Coronary artery (tissue), 2 donors: ENCODE measurements at regions not wholly inside any gene's neighbourhood (a gene's known extent, or its start where the extent isn't known, plus 50 kb on each side); places are given as distances from the start of the nearest gene placed in this dataset.

Experiments
- DNase-seq: peaks from one replicate; pipeline ENCODE4 v3.0.0-alpha.2; 2017; ENCODE audit warnings: low spot score
- H3K27ac ChIP-seq, 2 donors: fragments of 200-600 bp; sonication (generic); one replicate each; pipeline ENCODE4 v1.5.1; 2016 to 2019
- H3K4me3 ChIP-seq: fragments of 200-600 bp; sonication (generic); 2 replicates; pipeline ENCODE4 v1.5.1; 2016; ENCODE audit warnings: mild to moderate bottlenecking, moderate library complexity
- CTCF ChIP-seq: fragments of 200-600 bp; sonication (generic); IDR thresholded peaks from one replicate; pipeline ENCODE4 v1.5.1; 2019; ENCODE audit warnings: antibody characterized with exemption

- no peak for DNase-seq
- H3K4me3 ChIP-seq, result no peak overlapping the region
- TF ChIP-seq CTCF, result no peak
- no peak overlapping the region for H3K27ac ChIP-seq
Observed at GRCh38 chr6:11900662-11901598, 111.2 kb upstream of the HIVEP1 start.

- no peak for DNase-seq
- Histone ChIP-seq H3K27ac (no peak overlapping the region), H3K4me3 (no peak overlapping the region)
- no peak for TF ChIP-seq CTCF
Observed at GRCh38 chr6:11899645-11900044, 112.5 kb upstream of the HIVEP1 start.

GRCh38 chr6:11894212-11894611 lies 115.6 kb upstream of the ADTRP start:
- Histone ChIP-seq H3K4me3 (no peak overlapping the region), H3K27ac (no peak overlapping the region)
- no peak for TF ChIP-seq CTCF
- DNase-seq, result no peak

- no peak for DNase-seq
- Histone ChIP-seq H3K4me3 (no peak overlapping the region), H3K27ac (no peak overlapping the region)
- TF ChIP-seq CTCF, result no peak
Observed at GRCh38 chr6:11891547-11891946, 112.9 kb upstream of the ADTRP start.

GRCh38 chr6:11890849-11891248 lies 112.2 kb upstream of the ADTRP start:
- DNase-seq, result no peak
- TF ChIP-seq CTCF, result no peak
- Histone ChIP-seq H3K27ac (no peak overlapping the region), H3K4me3 (no peak overlapping the region)

- no peak for DNase-seq
- no peak overlapping the region for H3K27ac ChIP-seq
- no peak overlapping the region for H3K4me3 ChIP-seq
- TF ChIP-seq CTCF, result no peak
Observed at GRCh38 chr6:11890209-11890608, 111.6 kb upstream of the ADTRP start.

GRCh38 chr6:11889572-11889971 lies 111.0 kb upstream of the ADTRP start:
- DNase-seq, result no peak
- Histone ChIP-seq H3K4me3 (no peak overlapping the region), H3K27ac (no peak overlapping the region)
- no peak for TF ChIP-seq CTCF
